HK-2 (cell line): ENCODE measurements at regions not wholly inside any gene's neighbourhood (a gene's known extent, or its start where the extent isn't known, plus 50 kb on each side); places are given as distances from the start of the nearest gene placed in this dataset.

Source experiments
- DNase-seq: peaks from one replicate; pipeline ENCODE4 v3.0.0-alpha.2; 2018; ENCODE audit not compliant: unreplicated experiment

DNA sequence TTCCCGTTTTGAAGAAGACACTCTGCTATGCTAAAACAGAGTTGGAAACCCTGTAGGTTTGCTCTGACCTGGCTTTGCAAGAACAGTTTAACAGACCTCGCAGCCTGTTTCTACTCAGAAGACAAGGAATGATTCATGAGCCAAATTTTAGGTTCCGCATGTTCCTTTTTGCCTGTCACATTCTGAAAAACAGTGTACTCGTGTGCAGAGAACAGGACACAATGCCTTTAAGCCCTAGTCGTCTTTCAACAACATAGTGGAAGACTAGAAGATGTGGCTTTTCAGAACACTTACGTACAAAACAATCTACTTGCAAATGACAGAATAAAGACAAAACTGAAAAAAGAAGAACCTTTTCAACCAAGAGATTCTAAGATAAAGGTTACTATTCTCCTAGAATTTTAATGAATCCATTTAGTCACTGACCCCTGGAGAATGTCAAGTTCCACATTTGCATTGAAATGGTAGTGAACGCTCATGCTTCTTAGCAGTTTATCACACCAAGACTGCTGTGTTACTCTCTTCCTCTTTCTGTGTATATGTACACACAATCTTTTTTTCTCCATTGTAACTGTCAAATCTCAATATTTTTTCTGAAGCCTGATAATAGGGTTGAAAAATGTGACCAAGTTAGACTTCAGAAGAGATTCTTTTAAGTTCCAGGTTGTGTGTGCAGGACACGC, 220.7 kb upstream of the NRSN1 start:
- no peak for DNase-seq

DNA sequence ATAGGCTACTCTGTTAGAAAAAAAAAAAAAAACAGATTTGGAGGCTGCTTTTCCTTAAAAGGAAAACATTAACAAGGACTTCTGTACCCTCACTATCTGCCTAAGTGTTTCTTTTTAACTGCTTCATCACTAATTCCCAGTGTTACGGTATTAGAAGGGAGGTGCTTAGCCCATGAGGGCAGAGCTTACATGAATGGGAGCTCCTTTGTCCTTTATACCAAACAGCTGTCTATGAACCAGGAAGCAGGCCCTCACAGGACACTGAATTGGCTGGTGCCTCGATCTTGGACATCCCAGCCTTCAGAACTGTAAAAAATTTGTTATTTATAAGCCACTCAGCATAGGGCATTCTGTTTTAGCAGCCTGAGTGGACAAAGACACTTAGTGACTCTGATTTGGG, 215.6 kb upstream of the NRSN1 start:
- DNase-seq = no peak

DNA sequence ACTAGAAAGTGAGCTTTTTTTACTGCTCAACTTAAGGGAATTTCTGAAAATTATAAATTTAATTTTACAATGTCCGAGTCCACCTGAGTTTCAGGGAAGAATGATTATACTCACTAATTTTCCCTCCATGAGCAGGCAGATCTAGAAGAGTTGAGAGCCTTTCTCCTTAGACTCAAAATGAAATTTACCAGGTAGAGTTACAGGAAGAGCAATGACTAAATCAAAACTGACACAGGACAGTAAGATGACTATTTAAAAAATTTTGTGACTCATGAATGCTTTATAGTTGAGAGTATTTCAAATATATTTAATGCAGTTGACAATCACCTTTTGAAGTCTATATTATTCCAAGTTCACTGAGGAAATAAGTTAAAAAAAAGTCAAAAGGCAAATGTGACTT, 198.1 kb upstream of the NRSN1 start:
- no peak for DNase-seq

DNA sequence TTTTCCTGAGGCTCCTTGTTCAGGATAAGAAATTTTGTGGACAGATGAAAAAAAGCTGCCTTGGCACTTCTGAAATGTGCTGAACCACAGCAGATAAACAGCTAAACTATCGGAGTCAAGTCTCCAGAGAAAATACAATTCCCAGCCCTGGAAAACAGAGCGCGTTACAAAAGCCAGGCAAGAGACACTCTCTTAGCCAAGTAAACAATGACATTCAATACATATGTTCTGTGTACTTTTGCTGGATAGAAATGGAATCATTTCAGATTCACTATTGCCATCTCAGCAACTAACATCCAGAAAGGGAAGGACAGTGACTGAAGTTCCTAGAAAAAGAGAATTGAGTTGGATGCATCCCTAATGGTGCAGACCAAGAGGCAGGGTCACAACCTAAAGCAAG, 196.8 kb upstream of the NRSN1 start:
- no peak for DNase-seq

DNA sequence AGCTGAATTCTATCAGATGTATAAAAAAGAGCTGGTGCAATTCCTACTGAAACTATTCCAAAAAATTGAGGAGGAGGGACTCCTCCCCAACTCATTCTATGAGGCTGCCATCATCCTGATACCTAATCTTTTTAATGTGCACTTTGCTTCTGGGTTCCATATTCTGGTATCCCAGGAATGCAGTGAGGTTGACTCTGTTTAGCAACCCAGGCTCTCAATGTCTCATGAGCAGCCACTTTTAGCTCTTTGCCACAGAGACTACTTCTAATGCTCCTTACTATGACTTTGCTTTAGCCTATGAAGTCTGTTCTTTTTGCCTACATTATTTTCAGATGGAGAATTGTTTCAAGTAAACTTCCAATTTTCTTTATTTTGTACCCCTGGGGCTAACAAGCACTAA, 185.5 kb upstream of the NRSN1 start:
- DNase-seq = no peak

DNA sequence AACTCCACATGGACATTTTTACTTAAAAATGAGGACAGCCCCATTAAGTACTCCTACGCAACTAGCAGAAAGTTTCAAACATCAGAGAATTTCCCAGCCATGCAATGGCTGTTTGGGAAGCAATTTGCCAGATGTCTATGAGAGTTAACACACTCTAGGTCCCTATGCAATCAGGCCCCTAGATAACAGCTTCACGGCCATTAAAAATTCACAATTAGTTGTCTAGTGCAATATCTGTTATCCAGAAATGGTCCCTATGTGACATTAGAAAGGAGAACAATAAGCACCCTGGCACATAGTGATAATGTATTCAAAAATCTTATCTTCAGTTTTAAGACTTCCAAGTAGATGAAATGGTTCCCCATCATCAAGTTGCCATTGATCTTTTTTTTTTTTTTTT, 174.3 kb upstream of the NRSN1 start:
- DNase-seq = no peak

DNA sequence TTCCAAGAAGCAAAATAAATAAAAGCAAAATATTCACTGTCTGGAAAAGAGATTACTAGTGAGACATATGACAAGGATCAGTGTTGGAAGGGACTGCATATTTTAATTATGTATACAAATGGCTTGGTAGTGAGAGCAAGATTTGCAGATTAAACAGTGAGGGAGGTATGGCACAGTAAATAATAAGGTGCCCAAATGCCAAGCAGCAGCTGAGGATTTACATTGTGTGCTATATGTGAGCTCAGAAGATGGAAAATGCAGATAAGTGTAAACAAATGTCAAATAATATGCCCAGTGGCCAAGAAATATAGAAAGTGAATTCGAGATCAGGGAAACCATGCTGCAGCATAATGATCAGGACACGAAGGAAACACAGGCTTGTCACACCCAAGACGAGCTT, 173.8 kb upstream of the NRSN1 start:
- no peak for DNase-seq

DNA sequence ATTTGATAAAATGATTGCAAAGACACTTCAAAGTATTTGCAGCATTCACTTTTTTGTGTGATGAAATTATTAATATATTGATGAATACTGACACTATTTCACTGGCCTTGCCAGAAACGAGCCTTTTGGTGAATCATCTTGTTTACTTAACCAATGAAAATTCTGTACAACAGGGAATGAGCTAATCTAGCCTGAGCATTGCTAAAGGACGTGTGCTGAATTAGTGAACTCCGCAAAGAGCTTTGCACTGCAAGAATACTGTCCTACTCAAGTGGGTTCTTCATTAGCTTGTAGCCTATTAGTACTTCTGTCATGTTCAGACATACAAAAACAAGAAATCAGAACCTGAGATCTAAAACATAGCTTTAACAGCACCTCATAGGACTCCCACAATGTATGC, 172.0 kb upstream of the NRSN1 start:
- no peak for DNase-seq

DNA sequence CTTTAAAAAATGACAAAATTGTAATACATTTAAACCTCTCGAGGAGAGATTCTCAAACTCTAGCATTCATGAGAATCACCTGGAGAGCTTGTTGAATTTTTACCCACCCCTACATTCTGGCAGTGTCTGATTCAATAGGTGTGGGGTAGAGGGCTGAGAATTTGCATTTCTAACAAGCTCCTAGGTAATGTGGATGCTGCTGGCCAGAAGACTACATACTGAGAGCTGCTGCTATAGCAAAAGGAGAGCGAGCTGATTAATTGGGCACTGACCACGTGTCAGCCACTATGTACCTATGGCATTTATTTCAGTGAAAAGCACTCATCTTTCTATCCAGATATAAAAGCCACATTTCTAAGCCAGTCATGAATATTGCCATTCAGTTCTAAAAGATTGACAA, 169.0 kb upstream of the NRSN1 start:
- DNase-seq = no peak

DNA sequence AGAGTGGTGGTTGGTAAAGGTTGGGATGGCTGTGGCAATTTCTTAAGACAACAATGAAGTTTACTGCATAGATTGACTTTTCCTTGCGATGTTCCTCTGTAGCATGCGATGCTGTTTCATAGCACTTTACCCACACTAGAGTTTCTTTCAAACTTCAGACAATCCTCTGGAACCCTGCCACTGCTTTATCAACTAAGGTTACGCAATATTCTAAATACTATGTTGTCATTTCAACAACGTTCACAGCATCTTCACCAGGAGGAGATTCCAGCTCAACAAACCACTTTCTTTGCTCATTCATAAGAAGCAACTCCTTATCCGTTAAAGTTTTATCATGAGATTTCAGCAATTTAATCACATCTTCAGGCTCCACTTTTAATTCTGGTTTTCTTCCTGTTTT, 161.2 kb upstream of the NRSN1 start:
- DNase-seq = no peak

DNA sequence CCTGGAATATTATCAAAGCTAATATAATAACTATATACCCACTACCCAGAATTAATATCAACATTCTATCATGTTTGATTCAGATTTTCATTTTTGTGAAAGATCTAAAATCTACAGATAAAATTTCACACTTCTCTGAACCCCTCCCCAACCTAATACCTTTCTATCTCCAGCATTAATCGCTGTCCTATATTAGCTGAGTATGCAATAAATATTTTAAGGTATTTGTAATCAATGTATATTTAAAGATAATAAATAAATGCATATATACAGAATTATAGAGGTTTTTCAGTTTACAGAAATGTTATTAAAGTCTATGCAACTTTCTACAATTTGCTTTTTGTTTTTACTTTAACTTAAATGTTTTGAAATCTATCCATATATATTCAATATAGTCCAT, 156.7 kb upstream of the NRSN1 start:
- no peak for DNase-seq

DNA sequence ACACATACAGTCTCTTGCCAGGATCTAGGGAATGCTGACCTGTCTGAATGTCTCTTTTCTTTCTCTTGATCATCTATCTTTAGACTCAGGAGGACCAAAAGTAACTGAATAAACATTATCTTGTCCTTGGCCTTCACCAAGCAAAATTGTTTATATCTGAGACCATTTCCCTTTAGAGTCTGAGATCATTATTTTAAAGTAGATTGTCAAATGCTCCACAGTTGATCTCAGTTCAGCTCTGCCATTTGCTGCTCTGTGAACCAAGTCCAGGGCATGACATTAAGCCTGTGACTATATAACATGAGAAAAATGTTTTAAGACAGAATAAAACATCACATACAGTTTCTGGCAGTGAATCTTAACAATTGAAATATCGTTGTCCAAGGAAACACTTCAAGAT, 148.3 kb upstream of the NRSN1 start:
- no peak for DNase-seq

DNA sequence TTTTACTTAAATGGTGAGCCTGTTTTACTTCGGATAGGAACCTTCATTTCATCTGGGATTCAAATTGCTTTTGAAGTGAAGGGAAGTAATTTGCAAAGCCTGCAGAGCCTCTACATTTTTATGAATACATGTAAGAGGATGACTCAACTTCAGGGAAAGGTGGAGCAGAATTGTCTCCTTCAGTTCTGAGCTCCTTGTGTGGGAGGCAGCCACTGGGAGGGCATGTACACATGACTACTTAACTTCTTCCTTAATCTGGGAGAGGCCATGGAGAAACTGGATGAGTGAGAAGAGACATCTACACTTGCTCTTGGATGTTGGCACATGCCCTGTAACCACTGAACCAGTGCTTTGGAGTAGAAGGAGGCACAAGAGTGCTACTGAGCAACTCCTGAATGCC, 145.1 kb upstream of the NRSN1 start:
- DNase-seq = no peak

DNA sequence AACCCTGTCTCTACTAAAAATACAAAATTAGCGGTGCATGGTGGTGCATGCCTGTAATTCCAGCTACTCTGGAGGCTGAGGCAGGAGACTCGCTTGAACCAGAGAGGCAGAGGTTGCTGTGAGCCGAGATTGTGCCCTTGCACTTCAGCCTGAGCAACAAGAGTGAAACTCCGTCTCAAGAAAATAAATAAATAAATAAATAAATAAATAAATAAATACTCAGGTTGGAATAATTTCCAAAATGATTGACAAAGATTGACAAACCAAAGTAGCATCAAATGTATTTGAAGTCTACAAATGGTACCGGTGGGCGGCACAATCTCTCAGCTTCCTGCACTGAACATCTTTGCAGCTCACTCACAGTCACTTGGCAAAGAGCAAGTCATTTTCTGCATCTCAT, 144.1 kb upstream of the NRSN1 start:
- no peak for DNase-seq

DNA sequence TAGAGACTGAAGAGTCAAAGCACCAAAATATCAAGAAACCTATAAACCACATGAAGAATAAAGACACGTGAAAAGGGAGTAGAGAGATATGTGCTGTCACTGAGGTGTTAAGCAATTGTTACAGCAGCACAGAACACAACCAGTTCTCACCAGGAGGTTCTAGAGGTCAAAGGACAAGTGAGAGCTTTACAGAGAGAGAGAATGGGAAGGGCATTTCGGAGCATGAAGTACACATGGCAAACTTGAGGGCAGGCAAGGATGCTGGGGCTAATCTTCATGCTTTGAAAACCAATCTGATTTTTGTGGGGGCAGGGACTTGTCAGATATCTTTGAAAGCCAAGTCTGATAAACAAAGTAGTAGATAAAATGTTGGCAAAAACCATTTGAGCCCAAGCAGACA, 142.3 kb upstream of the NRSN1 start:
- no peak for DNase-seq

DNA sequence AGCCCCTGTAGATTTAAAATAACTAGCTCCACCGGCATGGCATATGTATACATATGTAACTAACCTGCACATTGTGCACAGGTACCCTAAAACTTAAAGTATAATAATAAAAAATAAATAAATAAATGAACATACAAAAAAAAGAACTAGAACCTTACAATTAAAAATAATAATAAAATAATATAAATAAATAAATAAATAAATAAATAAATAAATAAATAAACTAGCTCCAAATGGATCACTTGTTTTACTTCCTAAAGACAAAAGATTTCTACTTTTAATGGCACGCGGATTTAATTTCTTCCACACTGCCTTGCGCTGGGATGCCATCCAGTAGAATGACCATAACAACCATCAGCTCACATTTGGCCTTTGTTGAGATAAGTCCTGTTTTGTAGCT, 141.0 kb upstream of the NRSN1 start:
- DNase-seq = no peak

DNA sequence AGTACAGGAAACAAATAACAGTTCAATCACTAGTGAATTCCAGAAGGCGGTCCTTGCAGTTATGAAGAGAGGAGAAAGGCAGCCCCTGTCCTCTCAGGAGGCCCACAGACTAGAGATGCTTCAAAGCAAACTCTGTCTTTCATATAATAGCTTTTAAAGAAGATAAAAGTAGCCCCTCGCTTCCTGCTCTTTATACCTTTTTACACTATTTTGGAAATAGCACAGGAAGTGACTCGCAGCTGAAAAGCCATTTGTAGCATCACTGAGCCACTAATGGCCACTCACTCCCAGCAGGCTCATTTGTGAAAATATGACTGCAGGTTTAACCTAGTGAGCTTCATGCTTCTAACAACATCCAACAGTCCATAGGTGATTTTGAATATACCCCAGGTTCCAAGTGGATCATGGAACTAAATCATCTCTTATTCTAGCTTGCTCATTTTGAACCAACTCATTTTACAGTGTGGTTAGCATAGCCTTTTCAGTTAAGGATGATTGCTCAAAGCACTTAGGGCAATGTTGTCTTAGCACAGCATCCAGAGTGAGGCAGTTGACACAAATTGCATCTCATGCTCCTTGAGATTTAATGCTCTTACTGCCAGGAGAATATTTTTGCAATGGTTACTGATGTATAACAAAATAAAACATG, 136.0 kb upstream of the NRSN1 start:
- DNase-seq = no peak

DNA sequence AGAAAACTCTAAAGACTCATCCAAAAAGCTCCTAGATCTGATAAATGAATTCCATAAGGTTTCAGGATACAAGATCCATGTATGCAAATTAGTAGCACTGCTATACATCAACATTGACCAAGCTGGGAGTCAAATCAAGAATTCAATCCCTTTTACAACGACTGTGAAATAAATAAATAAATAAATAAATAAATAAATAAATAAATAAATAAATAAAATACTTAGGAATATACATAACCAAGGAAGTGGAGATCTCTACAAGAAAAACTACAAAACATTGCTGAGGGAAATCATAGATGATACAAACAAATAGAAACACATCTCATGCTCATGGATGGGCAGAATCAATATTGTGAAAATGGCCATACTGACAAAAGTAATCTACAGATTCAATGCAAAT, 132.0 kb upstream of the NRSN1 start:
- DNase-seq = no peak

DNA sequence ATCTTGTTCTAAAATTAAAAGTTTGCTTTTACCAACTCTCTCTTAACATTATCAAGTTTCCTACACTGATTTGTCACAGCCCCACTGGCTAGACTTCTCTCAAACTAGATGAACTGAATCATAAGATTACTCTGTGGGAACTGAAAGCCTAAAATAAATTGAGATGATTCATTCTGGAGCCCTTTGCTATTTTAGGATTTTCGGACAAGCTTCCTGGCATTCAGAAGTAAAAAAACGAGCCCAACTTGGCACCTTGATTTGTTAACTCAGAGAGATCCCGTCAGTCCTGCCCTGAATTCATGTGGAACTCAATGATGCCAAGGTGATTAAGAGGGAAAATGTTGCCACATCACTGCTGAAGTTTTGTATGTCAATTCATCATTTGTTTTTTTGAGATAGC, 122.0 kb upstream of the NRSN1 start:
- no peak for DNase-seq

DNA sequence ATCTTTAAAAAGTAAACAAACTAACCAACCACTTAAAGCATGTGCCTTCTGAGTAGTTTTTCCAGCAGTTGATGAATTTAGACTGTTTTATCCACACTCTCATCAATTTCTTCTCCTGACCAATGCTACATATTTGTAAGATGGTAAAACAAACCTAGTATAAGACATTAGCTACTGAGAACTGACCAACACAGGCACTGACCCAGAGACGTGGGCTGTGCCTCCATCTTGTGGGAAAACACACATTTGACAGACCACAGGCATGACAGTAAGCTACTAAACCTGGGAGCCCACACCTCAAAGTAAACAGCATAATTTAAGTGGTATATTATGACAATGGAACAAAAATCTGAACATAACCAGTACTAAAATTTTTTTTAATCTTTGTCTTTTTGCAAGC, 121.4 kb upstream of the NRSN1 start:
- DNase-seq = no peak

DNA sequence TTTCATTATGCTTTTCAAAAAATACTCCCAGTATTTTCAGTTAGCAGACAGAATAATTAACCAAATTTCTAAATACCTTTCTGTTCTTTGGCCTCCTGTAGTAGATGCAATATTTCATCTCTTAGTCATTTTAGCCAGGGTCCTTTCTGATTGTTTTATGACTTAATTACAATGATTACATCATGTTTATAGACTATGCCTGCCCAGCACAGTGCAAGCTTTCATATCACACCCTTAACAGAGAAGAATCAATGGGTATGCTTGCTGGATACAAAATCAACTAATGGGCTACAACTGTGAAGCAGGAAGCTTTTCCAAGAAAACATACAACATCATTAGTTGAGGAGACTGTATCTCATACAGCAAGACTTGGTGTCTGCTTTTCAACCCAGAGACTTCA, 119.8 kb upstream of the NRSN1 start:
- no peak for DNase-seq

DNA sequence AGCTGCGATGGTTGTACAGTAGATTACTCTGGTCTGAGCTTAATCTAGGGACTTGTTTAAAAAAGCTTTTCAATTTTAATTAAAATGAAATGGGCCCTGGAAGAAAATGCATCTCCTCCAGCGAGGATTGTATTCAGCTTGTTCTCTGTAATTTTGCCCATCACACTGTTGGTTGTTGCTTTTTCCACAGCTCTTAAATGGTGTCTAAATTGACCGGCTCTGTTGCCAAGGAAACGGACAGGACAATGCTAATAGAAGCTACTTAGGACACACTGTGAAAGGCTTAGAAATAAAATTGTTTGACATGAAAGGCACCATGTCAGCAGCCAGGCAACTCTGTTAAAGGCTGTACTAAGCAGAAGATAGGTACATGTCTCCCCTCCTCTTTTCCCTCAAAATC, 116.7 kb upstream of the NRSN1 start:
- no peak for DNase-seq

DNA sequence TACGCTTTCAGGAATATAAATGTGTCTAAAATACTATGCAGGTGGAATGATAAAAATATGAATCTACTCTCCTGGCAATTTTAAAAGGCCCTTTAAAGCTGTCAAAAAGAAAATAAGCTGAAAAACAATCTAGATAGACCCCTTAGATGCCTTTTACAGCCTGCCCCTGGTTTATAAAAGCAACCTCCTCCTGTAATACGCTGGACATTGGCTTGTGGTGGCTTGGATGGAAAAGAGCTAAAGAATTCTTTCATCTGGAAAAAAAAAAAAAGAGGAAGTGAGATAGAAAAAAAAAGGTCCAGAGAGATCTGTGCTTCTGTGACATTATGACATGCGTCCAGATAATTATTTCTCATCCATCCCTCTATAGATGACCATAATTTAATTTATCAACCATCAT, 115.9 kb upstream of the NRSN1 start:
- no peak for DNase-seq

DNA sequence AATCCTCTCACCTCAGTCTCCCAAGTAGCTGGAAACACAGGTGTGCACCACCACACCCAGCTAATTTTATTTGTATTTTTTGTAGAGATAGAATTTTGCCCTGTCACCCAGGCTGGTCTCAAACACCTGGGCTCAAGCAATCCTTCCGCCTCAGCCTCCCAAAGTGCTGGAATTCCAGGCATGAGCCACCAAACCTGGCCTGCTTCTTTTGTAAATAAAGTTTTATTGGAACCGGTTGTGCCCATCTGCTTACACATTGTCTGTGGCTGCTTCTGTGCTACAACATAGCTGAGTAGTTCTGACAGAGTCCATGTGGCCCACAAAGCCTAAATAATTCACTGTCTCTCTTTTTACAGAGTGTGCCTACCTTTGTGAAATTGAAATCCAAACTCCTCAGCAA, 109.7 kb upstream of the NRSN1 start:
- no peak for DNase-seq
